HG03139 (cell line): ENCODE measurements at regions not wholly inside any gene's neighbourhood (a gene's known extent, or its start where the extent isn't known, plus 50 kb on each side); places are given as distances from the start of the nearest gene placed in this dataset.
A peak's percentile ranks its signal among the peaks of the same experiment; 100 is the strongest.

ENCODE experiments used
- ATAC-seq: cut with Tn5 transposase; IDR thresholded peaks from one replicate; pipeline ENCODE4 v1.9.1; 2021; ENCODE audit not compliant: unreplicated experiment

GRCh38 chr12:24759155-24759554, 189.7 kb downstream of the BCAT1 start:
- ATAC-seq = no peak

DNA sequence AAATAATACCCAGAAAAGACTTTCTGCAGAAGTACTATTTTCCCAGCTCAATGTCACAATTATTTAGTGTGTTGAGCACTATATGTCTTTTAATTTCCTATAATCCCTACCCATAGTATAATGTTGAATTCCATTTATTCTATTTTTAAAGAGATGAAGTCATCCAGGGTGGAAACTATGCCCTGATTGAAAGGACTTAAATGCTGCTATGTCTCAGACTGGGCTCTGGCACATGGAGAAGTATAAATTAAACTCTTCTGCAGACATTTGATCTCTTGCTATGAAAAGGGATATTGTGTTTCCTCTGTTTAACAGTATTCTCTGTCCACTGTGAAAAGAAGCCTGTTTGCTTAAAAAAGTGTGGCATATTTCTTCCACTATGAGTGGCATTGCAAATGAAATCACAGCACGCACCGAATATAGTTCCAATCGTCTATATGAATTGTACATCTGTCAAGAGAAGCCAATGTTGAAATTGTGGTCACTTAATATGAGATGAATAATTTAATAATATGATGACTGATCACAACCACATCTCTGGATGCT, 192.3 kb downstream of the BCAT1 start:
- no peak for ATAC-seq

GRCh38 chr12:24754690-24755638, 193.9 kb downstream of the BCAT1 start:
- no peak for ATAC-seq

- ATAC-seq = no peak
Observed at GRCh38 chr12:24752763-24753462, 196.0 kb downstream of the BCAT1 start.

DNA sequence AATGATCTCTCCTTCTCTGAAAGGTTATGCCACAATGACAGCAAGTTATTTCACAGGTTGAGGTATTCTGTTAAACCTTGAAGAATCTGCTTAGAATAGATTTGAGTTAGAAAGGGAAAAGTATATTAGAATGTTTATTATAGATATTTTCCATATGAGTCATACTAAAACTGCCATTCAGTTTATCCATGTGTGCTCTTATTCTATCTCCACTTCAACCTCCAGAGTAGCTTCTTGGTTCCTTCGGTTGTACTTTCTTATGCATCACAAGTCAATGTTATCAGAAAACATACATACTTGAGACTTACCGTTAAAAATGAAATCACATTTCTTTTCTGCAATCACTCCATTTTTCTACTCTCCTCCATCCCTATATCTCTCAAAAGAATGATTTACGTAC, 197.7 kb downstream of the BCAT1 start:
- ATAC-seq = no peak

GRCh38 chr12:24750263-24750662, 198.6 kb downstream of the BCAT1 start:
- ATAC-seq = no peak

DNA sequence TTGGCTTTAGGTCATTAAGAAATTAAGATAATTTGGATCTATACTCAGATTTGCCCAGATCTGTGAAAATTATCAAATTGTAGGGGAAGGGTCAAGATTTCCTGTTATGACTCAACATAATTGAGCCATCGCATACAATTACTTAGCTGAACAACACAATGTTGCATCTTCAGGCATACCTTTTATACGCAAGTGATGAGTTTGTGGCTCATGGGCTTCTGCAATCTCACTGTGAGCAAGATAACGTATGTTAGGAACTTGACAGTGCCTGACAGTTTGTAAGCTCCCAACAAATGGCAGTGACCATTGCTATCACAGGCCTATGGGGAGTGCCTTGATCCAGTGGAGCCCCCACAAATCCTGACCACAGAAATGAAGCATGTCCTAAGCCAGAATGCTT, 199.7 kb downstream of the BCAT1 start:
- no peak for ATAC-seq

- ATAC-seq = no peak
Observed at GRCh38 chr12:24748326-24748725, 200.6 kb downstream of the BCAT1 start.

DNA sequence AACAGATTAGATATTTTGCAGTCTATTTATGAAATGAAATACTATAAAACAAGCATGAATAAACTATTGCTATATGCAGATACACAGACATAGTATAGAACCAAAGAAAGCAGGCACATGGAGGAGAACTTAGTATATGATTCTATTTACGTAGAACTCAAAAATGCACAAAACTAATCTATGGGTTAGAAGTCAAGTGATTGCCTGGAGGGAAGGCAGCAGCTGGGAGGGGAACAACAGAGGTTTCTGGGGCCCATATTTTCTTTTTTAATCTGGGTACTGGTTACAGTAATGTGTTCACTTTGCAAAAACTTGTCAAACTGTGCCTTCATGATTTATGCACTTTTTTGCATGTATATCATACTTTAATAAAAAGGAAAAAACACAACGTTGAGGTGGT, 202.0 kb downstream of the BCAT1 start:
- ATAC-seq = no peak

DNA sequence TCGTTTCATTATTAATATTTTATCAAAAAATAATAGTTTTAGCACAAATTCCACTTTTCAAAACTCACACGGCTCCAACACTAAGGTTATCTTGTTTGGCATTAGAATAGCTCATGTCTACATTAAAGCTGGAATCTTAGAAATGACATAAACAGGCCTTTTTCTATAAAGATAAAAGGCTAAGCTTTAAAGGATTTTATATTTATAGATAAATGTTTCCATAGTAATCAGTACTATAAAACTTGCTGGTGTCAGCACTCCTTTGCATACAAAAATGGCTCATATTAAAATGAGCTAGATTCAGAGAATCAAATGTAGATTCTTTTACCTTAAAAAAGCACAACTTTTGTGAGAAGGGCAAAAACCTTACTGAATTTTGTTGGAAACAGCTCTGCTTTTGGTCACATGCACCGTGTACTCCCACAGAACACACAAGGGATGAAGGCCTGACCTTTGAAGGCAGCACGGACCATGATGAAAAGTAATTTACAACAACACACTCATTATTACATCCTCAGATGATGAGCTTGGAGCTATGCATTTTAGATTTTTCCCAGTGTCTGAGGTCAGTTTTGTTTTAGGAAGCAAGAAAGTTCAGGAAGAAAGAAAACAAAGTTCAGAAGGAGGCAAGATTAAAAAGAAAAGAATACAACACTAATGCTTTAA, 202.8 kb downstream of the BCAT1 start:
- no peak for ATAC-seq

DNA sequence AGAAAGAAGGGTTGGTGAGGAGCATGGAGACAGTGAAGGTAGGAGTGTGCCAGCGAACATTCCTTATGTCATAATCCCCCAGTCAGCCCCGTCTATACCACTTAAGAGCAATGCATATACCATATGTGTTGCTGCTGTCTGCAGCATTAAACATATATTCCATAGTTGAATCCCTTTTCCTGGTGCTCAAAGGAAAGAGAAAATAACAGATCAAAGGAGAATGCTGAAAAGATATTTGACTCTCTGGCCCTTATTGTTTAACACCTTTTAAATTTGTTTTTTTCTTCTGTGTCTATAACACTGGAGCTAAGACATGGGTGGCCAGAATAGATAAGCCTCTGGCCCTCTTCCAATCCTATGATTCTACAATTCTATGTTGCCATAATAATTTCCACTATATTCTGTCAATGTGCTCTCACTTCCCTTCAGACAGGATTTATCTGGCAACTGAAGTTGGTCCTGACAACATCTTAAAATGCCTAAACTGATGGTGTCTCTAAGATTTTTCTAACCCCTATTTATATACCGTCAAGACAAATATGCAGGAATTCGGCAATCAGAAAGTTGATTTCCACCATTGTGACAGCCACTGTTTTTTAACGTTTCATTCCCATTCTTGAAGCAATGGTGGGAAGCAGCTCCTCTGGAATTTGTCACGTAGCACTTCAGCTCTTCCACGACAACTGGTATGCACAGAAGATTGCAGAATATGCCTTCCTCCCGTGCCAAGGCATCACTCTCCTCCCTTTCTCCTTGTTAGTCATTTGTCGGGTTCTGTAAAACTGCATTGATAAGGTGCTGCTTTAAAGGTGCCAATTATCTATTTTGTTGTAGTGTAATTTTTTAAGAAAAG, 204.7 kb downstream of the BCAT1 start:
- no peak for ATAC-seq

- ATAC-seq = peak; percentile 91
Observed at GRCh38 chr12:24742378-24742777, 206.5 kb downstream of the BCAT1 start.

DNA sequence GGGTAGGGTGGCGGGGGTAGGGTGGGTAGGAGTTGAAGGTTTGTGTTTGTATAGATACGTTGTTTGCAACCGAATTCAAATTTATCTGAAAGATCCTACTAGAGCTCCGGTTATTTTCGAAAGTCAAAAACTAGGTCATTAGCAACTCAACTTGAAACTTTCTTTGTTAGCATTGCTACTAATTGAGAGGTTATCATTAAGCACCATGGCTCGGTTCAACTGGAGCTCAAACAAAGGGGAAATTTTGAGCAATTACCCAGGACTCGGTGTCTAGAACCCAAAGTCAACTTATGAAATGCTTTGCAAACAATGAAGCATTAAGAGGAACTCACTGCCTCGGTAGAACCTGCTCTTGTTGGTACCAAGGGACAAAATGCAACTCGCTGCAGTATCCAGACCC, 207.7 kb downstream of the BCAT1 start:
- ATAC-seq = no peak

DNA sequence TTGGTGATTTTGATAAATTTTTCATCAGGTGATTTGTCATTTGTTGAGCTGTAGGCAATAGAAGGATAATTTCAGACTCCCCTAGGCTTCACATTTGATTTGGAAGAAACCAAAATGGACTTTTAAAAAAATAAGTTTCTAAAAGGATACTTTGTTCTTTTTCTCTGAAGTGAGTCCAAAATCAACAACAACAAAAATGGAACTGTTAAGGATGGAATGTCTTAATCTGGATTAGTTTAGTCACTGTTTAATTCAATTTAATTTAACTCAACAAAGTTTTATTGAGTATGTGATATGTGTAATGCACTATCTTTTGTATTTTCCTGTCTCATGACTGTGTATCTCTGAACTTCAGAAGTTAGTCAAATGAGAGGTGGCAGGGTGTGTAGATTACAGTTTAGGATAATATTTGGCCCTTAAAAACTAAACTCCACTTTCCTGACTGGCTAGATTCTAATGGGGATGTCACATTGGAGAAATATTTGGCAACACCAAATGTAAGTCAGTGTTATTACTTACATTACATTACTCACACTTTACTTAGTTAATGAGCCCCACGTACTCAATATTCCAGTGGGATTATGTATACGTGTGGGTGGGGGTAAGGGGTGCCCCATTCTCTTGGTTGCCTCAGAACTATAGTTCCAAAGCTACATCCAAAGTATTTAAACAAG, 209.7 kb downstream of the BCAT1 start:
- ATAC-seq = no peak

- ATAC-seq = no peak
Observed at GRCh38 chr12:24738441-24738840, 210.5 kb downstream of the BCAT1 start.

DNA sequence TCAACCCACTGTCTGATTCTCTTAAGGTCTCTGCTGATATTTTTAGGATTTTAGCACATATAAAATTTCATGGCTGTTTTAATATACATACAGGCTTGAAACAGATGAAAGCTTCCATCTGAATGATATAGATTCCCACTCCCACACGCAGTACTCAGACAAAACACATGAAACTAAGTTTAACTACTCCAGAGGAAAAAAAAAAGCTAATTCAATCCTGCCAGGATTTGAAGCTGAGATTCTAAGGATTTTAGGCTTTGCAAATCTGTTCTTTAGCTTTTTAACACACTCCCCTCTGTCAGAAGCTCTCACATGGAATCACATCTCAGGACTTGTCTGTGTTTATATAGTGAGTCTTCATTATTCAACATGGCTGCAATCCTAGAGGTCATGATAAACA, 217.3 kb downstream of the BCAT1 start:
- no peak for ATAC-seq

DNA sequence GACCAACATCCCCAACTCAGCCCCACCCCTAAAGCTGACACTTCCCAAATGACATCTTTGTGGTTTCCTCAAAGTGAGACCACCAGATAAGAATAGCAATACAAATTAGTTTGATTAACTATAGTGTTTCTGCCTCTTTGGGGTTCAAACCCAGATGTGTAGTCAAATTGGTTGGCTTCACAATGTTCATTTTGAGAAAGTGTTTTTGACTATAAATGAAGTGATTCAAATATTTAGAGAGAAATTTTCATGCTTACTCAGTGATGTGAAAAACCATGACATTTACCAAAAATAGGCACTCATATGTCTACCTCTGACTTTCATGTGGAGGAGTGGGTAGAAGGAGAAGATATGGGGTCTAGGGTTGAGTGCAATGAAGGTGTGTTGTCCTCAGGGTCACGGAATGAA, 218.4 kb downstream of the BCAT1 start:
- ATAC-seq = peak; percentile 51

GRCh38 chr12:24728826-24729225, 220.1 kb downstream of the BCAT1 start:
- ATAC-seq = no peak

DNA sequence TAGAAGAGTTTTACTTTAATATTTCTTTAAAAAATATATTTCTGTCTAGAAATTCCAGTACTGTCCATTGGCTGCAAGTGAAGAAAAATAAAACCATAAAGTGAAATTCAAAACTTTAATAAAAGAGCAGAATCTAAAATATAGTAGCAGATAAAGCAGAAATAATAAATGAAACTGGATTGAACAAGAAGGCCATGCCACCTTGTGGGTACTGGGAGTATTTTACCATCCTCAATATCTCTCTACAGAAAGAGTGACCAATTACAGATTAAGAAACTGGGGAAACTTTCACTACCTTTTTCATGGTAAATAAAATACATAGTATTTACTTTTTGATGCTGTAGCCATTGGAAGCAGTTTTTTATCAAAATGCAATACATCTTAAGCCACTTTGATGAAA, 220.5 kb downstream of the BCAT1 start:
- no peak for ATAC-seq

GRCh38 chr12:24725616-24726015, 223.3 kb downstream of the BCAT1 start:
- no peak for ATAC-seq
